ENCODE measurements at regions not wholly inside any gene's neighbourhood (a gene's known extent, or its start where the extent isn't known, plus 50 kb on each side); places are given as distances from the start of the nearest gene placed in this dataset.

GRCh38 chr12:25784669-25785068 is 173.8 kb upstream of the RASSF8 start:
- TF ChIP-seq POLR2A (IDR thresholded peaks at IDR 0.05) (no peak), CTCF (IDR thresholded peaks at IDR 0.05) (no peak)
- intact Hi-C loops (cut with DNase I) = no loop called here
- no peaks in the 10 kb centered on the region for H3K36me3 ChIP-seq
- no peak overlapping the region for H3K27ac ChIP-seq
- WGBS (ENCODE audit: insufficient coverage, low coverage, low lambda C conversion rate, missing lambda C conversion rate) = 84% methylated on average over 6 of the region's 7 CpGs
- no peaks in the 10 kb centered on the region for H3K4me1 ChIP-seq
- ATAC-seq (no peak), DNase-seq (no peak)
- H3K4me3 ChIP-seq = no peak overlapping the region
- no peaks in the 10 kb centered on the region for H3K27me3 ChIP-seq
- H3K9me3 ChIP-seq = no peaks in the 10 kb centered on the region

GRCh38 chr12:25785134-25785533 is 173.3 kb upstream of the RASSF8 start:
- TF ChIP-seq POLR2A (IDR thresholded peaks at IDR 0.05) (no peak), CTCF (IDR thresholded peaks at IDR 0.05) (no peak)
- intact Hi-C loops (cut with DNase I) = no loop called here
- Histone ChIP-seq H3K4me1 (no peaks in the 10 kb centered on the region), H3K36me3 (no peaks in the 10 kb centered on the region), H3K27ac (no peak overlapping the region), H3K9me3 (no peaks in the 10 kb centered on the region), H3K27me3 (no peaks in the 10 kb centered on the region), H3K4me3 (no peak overlapping the region)
- no peak for ATAC-seq
- DNase-seq = no peak
- WGBS (ENCODE audit: insufficient coverage, low coverage, low lambda C conversion rate, missing lambda C conversion rate) = 49% methylated on average over 4 of the region's 4 CpGs

GRCh38 chr12:25787701-25788100 is 170.8 kb upstream of the RASSF8 start:
- ATAC-seq = no peak
- Histone ChIP-seq H3K27me3 (no peaks in the 10 kb centered on the region), H3K4me1 (no peaks in the 10 kb centered on the region), H3K9me3 (no peaks in the 10 kb centered on the region), H3K27ac (no peak overlapping the region), H3K36me3 (no peaks in the 10 kb centered on the region), H3K4me3 (no peak overlapping the region)
- no peak for DNase-seq
- TF ChIP-seq CTCF (IDR thresholded peaks at IDR 0.05) (no peak), POLR2A (IDR thresholded peaks at IDR 0.05) (no peak)
- 49% methylated on average over 2 of the region's 2 CpGs for WGBS (ENCODE audit: insufficient coverage, low coverage, low lambda C conversion rate, missing lambda C conversion rate)
- intact Hi-C loops (cut with DNase I) = no loop called here

- Histone ChIP-seq H3K4me1 (no peaks in the 10 kb centered on the region), H3K27ac (no peak overlapping the region), H3K36me3 (no peaks in the 10 kb centered on the region), H3K27me3 (no peaks in the 10 kb centered on the region), H3K9me3 (no peaks in the 10 kb centered on the region), H3K4me3 (no peak overlapping the region)
- WGBS (ENCODE audit: insufficient coverage, low coverage, low lambda C conversion rate, missing lambda C conversion rate) = 62% methylated on average over 1 of the region's 1 CpG
- TF ChIP-seq CTCF (IDR thresholded peaks at IDR 0.05) (no peak), POLR2A (IDR thresholded peaks at IDR 0.05) (no peak)
- no peak for ATAC-seq
- DNase-seq = no peak
- intact Hi-C loops (cut with DNase I) = no loop called here
These were observed 169.6 kb upstream of the RASSF8 start for GRCh38 chr12:25788707-25789442.
